Erythroblast (primary cell): ENCODE measurements at regions not wholly inside any gene's neighbourhood (a gene's known extent, or its start where the extent isn't known, plus 50 kb on each side); places are given as distances from the start of the nearest gene placed in this dataset.

Experiments
- GATA1 ChIP-seq: IDR thresholded peaks from 2 replicates; pipeline ENCODE4 v1.6.1; 2011; ENCODE audit warnings: low read depth, mild to moderate bottlenecking, control low read depth, low read length, moderate library complexity
- POLR2A ChIP-seq: IDR thresholded peaks from 2 replicates; pipeline ENCODE4 v1.6.1; 2011; ENCODE audit warnings: mild to moderate bottlenecking, low read length

- no peak for TF ChIP-seq POLR2A
- no peak for TF ChIP-seq GATA1
These were observed 167.8 kb downstream of the ENGASE start for GRCh38 chr17:79242393-79242792.
